Activated gamma-delta T cell treated with Interleukin-2 at 50 U/mL for 16 hours (primary cell): ENCODE measurements at regions not wholly inside any gene's neighbourhood (a gene's known extent, or its start where the extent isn't known, plus 50 kb on each side); places are given as distances from the start of the nearest gene placed in this dataset.

ENCODE experiments used
- DNase-seq: peaks from one replicate; pipeline ENCODE4 v3.0.0-alpha.2; 2020

DNA sequence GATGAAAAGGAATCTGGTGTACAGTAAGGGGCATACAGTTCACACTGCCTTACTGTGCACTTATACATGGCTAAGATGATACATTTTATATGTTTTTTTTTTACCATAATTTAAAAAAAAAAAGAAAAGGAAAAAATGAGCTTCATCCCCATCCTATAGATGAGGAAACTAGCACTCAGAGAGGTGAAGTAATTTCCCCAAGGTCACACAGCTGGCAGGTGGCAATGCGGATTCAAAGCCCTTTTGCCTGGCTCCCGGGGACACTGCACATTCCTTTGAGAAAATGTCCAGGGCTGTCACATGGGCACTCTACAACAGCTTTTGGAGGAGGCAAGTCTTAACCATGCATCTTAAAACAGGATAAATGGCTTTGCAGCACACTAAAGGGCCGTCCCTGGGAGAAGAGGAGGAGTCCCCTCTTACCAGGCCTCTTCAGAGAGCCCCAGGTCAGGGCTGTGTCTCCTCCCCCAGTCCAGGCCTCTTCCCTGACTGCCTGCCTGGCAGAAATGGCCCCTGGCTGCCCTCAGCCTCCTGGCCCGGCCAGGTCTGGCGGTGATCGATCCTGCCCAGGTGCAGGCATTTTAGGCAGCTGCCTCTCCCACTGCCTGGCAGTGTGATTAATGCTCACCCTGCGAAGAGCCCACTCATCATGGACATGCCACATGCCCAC, 95.1 kb upstream of the LINGO1 start:
- no peak for DNase-seq

DNA sequence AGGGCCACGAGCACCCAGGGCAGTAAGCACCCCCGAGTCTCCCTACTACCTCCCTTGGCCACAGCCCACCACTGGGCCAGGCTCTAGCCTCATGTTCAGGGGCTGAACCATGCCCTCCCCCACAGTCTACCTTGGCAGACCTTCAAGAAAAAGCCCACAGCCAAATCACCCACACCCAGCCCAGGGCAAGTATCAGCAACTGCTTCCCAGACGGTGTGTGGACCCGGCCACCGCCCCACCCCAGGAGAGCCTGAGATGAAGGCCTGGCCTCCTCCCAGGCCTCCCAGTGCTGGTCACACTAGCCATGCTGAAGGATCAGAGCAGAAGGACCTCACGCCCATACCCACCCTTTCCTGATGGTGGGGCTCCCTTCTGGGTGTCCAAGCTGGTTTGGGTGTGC, 92.0 kb upstream of the LINGO1 start:
- DNase-seq: no peak

GRCh38 chr15:77723756-77724155, 91.0 kb upstream of the LINGO1 start:
- DNase-seq: no peak

DNA sequence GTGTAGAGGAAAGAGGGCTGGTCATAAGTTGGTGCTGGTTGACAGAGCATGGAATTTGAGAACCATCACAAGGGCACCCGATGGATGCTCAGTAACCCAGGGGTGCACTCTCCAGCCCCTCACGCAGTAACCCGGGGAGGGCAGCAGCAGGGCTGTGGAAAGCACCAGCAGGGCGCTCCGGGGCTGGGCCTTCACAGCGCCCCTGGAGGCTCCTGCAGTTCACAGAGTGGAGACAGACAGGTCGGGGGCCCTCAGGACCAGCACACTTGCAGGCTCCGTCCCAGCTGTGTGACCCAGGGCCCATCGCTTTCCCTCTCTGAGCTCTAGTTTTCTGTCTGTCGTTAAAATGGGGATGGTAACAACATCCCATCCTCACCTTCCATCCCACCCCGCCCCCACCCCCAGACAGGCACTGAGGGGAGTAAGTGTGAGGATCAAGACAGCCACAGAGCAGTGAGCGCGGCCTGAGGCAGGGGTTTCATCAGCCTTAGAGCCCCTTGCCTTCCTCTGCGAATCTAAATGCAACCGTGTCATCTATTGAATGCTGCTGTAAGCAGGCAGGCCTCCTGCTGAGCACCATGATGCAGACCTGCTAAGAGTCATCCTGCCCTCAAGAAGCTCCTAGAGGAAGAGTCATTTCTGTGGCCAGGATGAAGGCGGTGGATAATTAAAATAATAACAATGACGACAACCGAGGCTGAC, 90.2 kb upstream of the LINGO1 start:
- DNase-seq: no peak

DNA sequence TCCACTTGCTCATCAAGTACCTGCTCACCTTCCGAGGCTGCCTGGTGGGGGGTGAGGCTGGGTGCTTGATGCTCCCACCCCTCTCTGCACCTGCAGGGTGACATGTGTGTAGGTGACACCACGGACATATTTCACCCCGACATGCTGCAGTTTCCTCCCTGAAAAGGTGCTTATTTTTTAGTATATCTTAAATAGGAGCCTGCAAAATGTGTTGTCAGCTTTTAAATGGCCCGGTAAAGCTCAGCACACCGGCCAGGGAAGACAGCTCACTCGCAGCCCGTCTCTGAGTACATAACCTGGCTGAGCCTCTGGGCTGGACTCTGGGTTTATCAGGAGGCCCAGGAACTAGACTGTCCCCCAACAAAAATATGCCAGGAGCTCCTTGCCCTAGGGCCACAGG, 89.3 kb upstream of the LINGO1 start:
- DNase-seq: no peak

DNA sequence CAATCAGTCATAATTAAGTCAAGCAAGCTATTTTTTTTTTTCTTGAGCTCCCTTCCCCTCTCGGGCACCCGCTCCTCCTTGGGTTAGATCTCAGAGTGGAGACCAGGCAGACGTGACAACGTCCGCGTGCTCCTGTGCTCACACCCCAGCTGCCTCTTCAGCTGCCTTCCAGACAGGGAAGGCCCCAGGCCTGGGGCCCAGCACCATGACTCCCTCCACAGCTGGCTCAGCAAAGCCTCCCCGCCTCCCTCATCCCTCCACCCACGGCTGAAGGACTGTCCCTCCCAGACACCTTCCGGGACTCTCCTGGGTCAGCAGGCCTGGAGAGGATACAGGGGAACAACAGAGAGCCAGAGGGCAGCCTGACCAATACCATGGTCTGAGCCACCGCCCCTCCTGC, 87.9 kb upstream of the LINGO1 start:
- no peak for DNase-seq

DNA sequence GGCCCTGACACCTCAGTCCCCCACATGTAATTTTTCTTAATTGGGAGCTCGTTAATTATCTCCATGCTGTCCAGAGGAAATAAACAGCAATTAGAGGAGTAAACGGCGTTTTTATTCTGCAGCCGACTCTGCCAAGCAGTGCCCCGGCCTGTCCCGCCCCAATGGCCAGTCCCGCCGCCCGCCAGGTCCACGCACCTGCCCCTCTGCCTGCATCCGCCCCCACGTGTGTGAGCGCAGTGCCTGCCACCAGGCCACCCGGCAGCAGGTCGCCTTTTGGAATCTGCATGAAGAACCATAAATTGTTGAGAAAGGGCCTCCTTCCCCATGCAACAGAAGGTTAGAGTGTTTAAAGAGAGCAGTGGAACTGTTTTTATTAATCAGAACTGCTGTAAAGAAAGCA, 87.5 kb upstream of the LINGO1 start:
- no peak for DNase-seq

DNA sequence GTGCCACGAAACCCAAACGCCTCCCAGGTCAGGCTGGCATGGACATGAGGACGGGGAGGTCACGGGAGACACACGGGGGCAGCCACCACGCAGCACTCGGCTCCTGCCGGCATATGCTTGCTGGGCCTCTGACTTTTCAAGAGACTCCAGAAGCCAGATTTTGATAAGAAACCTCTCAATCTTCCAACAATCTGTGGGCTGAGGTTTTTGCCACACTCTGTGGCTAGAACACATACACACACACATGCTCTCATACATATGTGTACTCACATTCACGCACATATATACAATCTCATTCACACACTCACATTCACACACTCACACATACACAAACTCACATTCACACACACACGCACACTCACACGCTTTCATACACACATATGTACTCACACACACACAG, 86.7 kb upstream of the LINGO1 start:
- DNase-seq: no peak

DNA sequence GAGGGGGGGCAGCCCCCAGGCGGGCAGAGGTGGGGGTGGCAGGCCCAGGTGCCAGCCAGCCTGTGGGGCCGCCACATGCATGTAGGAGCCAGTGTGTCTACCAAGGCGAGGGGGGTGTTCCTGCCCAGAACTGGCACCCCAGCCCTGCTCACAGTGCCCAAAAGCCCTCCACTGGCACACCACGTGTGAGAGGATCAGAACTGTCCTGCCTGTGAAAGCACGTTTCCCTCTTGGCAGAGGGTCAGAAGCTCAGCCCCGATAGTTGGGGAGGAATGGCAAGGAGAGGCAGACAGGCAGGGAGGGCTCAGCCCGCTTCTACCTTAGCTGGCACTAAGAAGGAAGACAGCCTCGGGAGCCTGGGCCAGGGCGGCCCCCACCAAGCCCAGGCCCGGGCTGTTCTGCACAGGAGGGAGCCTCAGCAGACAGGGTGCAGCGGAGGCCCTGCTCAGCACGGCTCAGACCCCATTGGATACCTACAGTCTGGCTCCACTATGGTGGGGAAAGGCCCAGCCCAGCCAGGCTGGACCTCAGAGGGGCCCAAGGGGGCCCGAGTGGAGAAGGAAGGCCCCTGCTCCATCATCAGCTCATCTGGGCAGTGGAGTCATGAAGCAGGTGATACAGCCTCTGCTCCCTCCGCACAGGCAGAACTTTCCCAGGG, 84.8 kb upstream of the LINGO1 start:
- no peak for DNase-seq

DNA sequence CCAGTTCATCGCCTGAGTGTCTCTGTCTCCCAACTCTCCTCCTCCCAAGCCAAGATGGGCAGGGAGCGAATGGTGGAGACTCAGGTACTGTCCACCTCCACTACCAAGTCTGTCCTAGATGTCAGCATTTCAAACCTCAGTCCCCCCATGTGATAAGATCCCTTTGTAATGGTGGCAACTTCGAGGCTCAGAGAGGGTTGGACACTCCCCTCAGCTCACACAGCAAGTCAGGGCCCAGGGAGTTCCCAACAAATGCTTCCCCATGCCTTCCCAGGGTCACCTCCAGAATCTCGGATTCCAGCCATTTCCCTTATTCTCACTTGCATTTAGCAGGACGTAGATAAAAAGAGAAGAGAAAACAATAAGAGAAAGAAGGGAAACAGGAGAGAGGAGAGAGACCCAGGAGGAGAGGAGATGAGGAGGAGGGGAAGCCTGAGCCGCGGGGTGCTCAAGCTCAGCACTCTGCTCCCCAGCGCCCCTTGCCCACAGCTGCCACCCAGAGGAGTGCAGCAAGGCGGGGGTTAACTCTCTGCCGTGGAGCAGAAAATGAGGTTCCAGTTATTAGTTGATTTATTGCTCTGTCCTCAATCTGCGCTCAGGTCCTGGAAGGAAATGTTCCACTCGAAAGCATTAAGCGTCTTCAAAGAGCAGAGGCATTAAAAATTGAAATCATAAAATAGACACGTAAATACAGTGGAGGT, 84.1 kb upstream of the LINGO1 start:
- no peak for DNase-seq

DNA sequence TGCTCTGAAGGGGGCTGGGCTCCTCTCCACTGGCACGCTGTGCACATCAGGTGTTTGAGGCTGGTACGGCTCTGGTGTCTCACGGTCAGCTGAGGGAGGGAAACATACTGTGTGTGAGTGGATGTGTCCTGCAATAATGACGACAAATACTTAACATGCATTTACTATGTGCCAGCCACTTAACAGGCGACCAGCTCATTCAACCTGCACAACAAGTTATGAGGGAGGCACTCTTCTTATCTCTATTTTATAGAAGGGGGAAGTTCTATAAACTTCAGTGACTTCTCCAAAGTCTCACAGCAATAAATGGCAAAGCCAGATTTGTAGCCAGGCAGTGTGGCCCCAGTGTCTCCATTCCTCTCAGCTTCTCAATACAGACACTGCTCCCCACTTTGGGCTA, 83.1 kb upstream of the LINGO1 start:
- no peak for DNase-seq

DNA sequence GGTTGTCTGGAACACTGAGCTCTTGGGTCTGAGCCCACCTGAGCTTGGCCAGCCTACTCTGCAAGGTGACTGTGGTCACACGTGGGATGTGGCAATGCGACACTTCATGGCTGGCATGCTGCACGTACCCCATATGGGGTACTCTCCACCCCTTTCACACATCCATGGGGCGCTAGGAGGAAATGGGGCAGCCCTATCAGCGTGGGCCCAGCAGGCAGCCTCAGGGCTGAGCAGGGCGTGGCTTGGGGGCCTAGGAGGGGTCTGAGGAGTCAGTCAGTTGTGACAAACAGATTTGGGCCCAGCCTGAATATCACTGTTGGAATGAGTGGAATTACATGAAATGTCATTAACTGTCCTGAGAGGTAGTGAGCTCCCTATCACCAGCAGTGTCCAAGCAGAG, 82.3 kb upstream of the LINGO1 start:
- DNase-seq: no peak

DNA sequence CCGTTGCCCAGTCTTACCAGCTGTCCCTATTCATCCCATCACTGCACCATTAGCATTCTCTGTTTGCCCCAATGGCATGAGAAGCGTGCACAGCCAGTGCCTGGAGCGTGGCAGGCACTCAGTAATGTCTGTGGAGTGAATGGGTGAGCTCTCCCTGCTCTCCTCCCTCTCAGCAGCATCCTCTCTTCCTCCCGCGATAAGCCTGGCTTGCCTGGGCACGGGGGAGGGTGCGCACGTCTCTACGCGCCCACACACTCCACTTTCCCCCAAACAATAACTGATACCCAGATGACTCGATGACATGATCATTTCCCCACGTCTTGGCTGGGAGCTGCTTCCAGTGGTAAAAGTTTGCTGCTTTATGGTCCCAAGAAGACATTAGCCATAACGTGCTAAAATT, 81.8 kb upstream of the LINGO1 start:
- no peak for DNase-seq

- no peak for DNase-seq
Observed at GRCh38 chr15:77714023-77714422, 81.3 kb upstream of the LINGO1 start.

DNA sequence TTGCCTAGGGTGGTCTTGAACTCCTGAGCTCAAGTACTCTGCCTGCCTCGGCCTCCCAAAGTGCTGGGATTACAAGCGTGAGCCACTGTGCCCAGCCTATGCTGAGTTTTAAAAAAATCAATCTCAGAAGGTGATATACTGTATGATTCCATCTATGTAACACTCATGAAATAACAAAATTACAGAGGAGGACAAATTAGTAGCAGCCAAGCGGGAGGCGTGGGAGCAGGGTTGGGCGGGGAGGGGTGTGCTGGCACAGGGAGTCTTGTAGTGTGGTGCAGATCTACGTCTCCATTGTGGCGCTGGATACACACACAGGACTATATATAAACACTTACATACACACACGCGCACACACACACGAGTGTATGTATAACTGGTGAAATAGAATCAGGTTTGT, 80.6 kb upstream of the LINGO1 start:
- no peak for DNase-seq

GRCh38 chr15:77712438-77712837, 79.7 kb upstream of the LINGO1 start:
- no peak for DNase-seq

- no peak for DNase-seq
Observed at GRCh38 chr15:77710637-77711036, 77.9 kb upstream of the LINGO1 start.

- no peak for DNase-seq
Observed at GRCh38 chr15:77710206-77710605, 77.5 kb upstream of the LINGO1 start.

GRCh38 chr15:77709135-77709886, 76.6 kb upstream of the LINGO1 start:
- DNase-seq: no peak

- DNase-seq: no peak
Observed at GRCh38 chr15:77706482-77707244, 74.0 kb upstream of the LINGO1 start.

DNA sequence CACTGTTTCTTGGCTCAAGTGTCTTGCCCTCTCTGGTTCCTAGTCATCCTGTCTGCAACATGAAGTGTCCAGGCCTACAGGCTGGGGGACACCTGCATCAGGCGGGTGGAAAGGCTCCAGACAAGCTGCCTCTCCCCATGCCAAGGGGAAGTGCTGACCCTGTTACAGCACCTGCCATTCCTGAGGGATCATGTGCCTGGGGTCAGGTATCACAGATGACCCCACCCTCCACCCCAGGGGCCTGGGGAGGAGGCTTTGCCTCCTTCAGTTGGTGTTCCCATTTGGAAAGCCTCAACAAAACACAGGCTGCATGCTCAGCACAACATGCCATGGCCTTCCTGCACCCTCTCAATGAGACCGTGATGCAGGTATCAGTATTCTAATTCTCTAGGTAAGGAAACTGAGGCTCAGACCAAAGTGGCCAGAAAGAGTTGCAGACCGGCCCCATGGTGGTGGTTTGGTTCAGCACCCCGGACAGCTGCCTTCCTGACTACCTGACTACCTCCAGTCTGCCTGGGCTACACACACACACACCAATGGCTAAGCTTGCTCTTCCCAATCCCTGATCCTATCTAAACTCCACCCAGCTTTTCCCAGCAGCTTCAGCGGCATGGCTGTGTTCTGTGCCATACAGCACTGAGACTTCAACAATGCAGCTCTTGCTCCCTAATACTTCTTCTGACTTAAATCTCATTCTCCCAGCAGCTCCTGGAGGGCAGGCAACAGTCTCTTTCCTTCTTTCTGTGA, 69.7 kb upstream of the LINGO1 start:
- DNase-seq: no peak

- DNase-seq: no peak
Observed at GRCh38 chr15:77698481-77698880, 65.8 kb upstream of the LINGO1 start.
